H1 (cell line): ENCODE measurements at regions not wholly inside any gene's neighbourhood (a gene's known extent, or its start where the extent isn't known, plus 50 kb on each side); places are given as distances from the start of the nearest gene placed in this dataset.

ENCODE experiments used
- BACH1 ChIP-seq: IDR thresholded peaks from 2 replicates; pipeline ENCODE4 v1.6.1; 2012; ENCODE audit warnings: low read length, improper control_type of control experiment
- CHD2 ChIP-seq: IDR thresholded peaks from 2 replicates; pipeline ENCODE4 v1.6.1; 2012; ENCODE audit warnings: low read length, improper control_type of control experiment
- FOSL1 ChIP-seq: IDR thresholded peaks from 2 replicates; pipeline ENCODE4 v1.6.1; 2011; ENCODE audit warnings: mild to moderate bottlenecking, low read depth, low read length, moderate library complexity; ENCODE audit not compliant: insufficient read depth
- TF ChIP-seq, protein P1 (sequence below): IDR thresholded peaks from 2 replicates; pipeline ENCODE4 v1.6.1; 2012; ENCODE audit warnings: inconsistent platforms

DNA sequence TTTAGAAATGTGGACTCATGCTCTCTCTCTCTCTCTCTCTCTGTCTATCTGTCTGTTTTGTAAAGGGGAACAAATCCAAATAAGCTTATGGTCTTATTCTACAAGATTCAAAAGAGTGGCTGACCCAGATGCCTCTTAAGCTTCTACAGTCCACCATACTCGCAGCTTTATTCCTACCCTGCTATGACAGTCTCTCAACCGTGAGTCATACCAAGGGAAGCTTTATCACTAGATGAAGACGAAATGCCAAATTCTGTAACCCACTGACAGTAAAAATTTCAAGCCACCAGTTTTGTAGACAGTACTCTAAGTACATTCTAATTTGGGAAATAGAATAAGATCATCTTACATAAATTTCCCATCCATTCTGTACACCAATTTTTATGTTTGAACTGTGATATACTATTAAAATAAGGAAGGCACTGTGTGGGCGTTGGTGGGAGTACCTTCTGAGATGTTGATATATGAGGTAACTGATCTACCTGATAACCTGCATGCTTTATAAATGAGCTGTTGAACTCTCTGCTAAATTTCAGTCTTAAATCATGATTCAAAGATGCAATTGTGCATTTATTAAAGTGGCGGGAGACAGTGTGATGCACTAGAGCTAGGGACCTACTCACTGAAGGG lies 153.2 kb downstream of the KLF6 start (continued):
- TF ChIP-seq FOSL1 (no peak), BACH1 (no peak), CHD2 (no peak)
- TF ChIP-seq, protein P1, sequence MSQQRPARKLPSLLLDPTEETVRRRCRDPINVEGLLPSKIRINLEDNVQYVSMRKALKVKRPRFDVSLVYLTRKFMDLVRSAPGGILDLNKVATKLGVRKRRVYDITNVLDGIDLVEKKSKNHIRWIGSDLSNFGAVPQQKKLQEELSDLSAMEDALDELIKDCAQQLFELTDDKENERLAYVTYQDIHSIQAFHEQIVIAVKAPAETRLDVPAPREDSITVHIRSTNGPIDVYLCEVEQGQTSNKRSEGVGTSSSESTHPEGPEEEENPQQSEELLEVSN, result no peak
